ENCODE measurements at regions not wholly inside any gene's neighbourhood (a gene's known extent, or its start where the extent isn't known, plus 50 kb on each side); places are given as distances from the start of the nearest gene placed in this dataset.

DNA sequence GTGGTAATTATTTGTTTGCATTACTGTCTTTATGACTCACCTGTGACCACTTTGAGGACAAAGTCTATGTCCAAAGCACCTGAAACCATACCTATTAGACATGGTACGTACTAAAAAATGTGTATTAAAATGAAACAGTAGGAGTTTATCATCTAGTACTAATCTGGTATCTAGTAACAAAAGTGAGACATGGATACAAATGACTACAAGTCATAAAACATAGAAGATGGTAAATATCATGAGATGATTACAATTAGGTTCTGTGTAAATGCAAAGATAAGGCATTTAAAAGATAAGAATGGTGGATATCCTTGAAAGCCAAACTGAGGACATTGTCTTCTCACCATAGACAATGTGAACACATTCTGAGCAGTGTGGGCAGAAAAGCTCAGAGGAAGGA, 113.5 kb upstream of the GUCY1A2 start:
- TF ChIP-seq, protein P1, sequence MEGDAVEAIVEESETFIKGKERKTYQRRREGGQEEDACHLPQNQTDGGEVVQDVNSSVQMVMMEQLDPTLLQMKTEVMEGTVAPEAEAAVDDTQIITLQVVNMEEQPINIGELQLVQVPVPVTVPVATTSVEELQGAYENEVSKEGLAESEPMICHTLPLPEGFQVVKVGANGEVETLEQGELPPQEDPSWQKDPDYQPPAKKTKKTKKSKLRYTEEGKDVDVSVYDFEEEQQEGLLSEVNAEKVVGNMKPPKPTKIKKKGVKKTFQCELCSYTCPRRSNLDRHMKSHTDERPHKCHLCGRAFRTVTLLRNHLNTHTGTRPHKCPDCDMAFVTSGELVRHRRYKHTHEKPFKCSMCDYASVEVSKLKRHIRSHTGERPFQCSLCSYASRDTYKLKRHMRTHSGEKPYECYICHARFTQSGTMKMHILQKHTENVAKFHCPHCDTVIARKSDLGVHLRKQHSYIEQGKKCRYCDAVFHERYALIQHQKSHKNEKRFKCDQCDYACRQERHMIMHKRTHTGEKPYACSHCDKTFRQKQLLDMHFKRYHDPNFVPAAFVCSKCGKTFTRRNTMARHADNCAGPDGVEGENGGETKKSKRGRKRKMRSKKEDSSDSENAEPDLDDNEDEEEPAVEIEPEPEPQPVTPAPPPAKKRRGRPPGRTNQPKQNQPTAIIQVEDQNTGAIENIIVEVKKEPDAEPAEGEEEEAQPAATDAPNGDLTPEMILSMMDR (IDR thresholded peaks at IDR 0.05; ENCODE audit: borderline replicate concordance, extremely low read depth, low read length, poor library complexity, severe bottlenecking): no peak
- TF ChIP-seq EZH2 (IDR thresholded peaks at IDR 0.05; ENCODE audit: borderline replicate concordance, low read depth, low read length, severe bottlenecking): no peak
- Histone ChIP-seq H3K4me3 (ENCODE audit: low read depth in 1 of 2, low read length in 2 of 2) (no peak overlapping the region), H3K9me3 (ENCODE audit: insufficient read depth, low read length, severe bottlenecking) (peaks cover under 1% of the 10 kb centered on the region), H2AFZ (ENCODE audit: low read depth, low read length) (no peak overlapping the region), H3K4me1 (ENCODE audit: insufficient read depth, low read length) (no peaks in the 10 kb centered on the region), H3K36me3 (ENCODE audit: insufficient read depth, low read length) (no peaks in the 10 kb centered on the region), H3K4me2 (ENCODE audit: insufficient read depth, low read length) (no peak overlapping the region), H3K27ac (ENCODE audit: low read length) (no peak overlapping the region), H3K9ac (ENCODE audit: low read depth, low read length) (no peak overlapping the region), H3K79me2 (ENCODE audit: insufficient read depth, low read length) (no peaks in the 10 kb centered on the region), H4K20me1 (ENCODE audit: insufficient read depth, low read length) (no peaks in the 10 kb centered on the region), H3K27me3 (ENCODE audit: insufficient read depth, low read length, poor library complexity) (no peaks in the 10 kb centered on the region)
- ATAC-seq (ENCODE audit: insufficient read depth, low read depth) (no peak), DNase-seq (no peak)

DNA sequence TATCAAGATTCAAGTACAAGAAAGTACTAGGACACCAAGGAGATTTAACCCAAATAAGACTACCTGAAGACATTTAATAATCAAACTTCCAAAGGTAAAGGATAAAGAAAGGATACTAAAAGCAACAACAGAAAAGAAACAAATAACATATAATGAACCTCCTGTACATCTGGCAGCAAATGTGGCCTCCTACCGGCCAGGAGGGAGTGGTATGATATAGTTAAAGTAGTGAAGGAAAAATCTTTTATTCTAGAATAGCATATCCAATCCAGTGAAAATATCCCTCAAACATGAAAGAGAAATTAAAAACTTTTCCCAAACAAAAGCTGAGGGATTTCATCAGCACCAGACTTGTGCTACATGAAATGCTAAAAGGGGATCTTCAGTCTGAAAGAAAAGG, 104.7 kb upstream of the GUCY1A2 start:
- Histone ChIP-seq H3K9ac (ENCODE audit: low read depth, low read length) (no peak overlapping the region), H3K4me1 (ENCODE audit: insufficient read depth, low read length) (no peaks in the 10 kb centered on the region), H3K27me3 (ENCODE audit: insufficient read depth, low read length, poor library complexity) (no peaks in the 10 kb centered on the region), H3K4me2 (ENCODE audit: insufficient read depth, low read length) (no peak overlapping the region), H2AFZ (ENCODE audit: low read depth, low read length) (no peak overlapping the region), H3K27ac (ENCODE audit: low read length) (no peak overlapping the region), H3K4me3 (ENCODE audit: low read depth in 1 of 2, low read length in 2 of 2) (no peak overlapping the region), H3K79me2 (ENCODE audit: insufficient read depth, low read length) (no peaks in the 10 kb centered on the region), H3K36me3 (ENCODE audit: insufficient read depth, low read length) (no peaks in the 10 kb centered on the region), H4K20me1 (ENCODE audit: insufficient read depth, low read length) (no peaks in the 10 kb centered on the region), H3K9me3 (ENCODE audit: insufficient read depth, low read length, severe bottlenecking) (peaks cover 7% of the 10 kb centered on the region)
- ATAC-seq (ENCODE audit: insufficient read depth, low read depth) (no peak), DNase-seq (no peak)
- no peak for TF ChIP-seq EZH2 (IDR thresholded peaks at IDR 0.05; ENCODE audit: borderline replicate concordance, low read depth, low read length, severe bottlenecking)
- TF ChIP-seq, protein P1 (IDR thresholded peaks at IDR 0.05; ENCODE audit: borderline replicate concordance, extremely low read depth, low read length, poor library complexity, severe bottlenecking): no peak

DNA sequence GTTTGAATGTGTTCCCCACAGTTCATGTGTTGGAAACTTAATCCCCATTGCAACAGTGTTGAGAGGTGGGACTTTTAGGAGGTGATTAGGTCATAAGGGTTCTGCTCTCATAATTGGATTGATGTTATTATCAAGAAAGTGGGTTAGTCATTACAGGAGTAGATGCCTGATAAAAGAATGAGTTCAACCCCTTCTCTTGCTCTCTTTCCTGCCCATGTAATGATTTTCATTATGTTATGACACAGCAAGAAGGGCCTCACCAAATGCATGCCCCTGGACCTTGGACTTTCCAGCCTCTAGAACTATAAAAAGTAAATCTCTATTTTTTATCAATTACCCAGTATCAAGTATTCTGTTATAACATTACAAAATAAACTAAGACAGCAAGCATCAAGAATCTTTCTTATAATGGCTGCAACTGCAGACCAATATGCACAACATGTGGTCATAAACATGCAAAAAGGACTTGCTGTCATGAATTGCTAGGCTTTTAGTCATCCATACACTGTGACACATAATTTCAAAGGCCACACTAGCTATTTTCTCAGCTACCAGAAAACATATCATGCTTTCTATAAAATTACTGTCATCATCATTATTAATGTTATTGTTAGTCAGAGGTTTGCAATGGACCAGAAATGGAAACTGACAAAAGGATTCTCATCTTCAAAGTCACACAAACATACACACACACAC, 99.9 kb upstream of the GUCY1A2 start:
- Histone ChIP-seq H3K4me3 (ENCODE audit: low read depth in 1 of 2, low read length in 2 of 2) (no peak overlapping the region), H3K4me2 (ENCODE audit: insufficient read depth, low read length) (no peak overlapping the region), H3K79me2 (ENCODE audit: insufficient read depth, low read length) (no peaks in the 10 kb centered on the region), H4K20me1 (ENCODE audit: insufficient read depth, low read length) (no peaks in the 10 kb centered on the region), H2AFZ (ENCODE audit: low read depth, low read length) (no peak overlapping the region), H3K27ac (ENCODE audit: low read length) (no peak overlapping the region), H3K36me3 (ENCODE audit: insufficient read depth, low read length) (no peaks in the 10 kb centered on the region), H3K9ac (ENCODE audit: low read depth, low read length) (no peak overlapping the region), H3K27me3 (ENCODE audit: insufficient read depth, low read length, poor library complexity) (no peaks in the 10 kb centered on the region), H3K4me1 (ENCODE audit: insufficient read depth, low read length) (no peaks in the 10 kb centered on the region), H3K9me3 (ENCODE audit: insufficient read depth, low read length, severe bottlenecking) (no peaks in the 10 kb centered on the region)
- DNase-seq: no peak
- no peak for TF ChIP-seq EZH2 (IDR thresholded peaks at IDR 0.05; ENCODE audit: borderline replicate concordance, low read depth, low read length, severe bottlenecking)
- TF ChIP-seq, protein P1 (IDR thresholded peaks at IDR 0.05; ENCODE audit: borderline replicate concordance, extremely low read depth, low read length, poor library complexity, severe bottlenecking): no peak
- no peak for ATAC-seq (ENCODE audit: insufficient read depth, low read depth)
